ENCODE measurements at regions not wholly inside any gene's neighbourhood (a gene's known extent, or its start where the extent isn't known, plus 50 kb on each side); places are given as distances from the start of the nearest gene placed in this dataset.

DNA sequence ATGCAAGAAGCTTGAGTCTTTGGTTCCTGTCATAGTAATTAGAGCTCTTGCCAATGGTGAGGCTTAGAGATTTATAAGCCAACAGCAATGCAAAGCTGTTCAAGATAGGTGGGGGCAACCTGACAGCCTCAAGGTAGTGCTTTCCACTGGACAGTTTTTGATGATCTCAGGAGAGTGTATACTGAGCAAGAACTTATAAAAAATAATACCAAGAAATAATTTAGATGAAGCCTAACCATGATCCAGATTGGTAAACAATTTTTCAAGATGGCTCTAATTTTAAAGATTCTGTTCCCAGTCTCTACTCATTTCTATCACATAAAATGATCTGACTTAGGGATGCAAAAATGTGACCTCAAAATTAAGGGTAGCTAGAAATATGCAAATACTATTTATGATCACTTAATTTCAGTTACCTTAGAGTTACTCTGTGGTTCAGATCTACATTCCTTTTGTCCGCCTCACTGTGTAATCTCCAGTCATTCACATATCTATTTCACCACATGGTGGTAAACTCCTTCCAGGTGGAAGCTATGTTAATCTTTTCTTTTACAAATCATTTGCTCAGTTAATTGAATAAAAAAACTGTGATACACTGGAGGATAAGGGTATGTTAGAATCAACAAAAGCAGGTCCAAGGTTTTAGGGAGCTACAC, 1228.0 kb upstream of the C9orf72 start:
- TF ChIP-seq, protein P1, sequence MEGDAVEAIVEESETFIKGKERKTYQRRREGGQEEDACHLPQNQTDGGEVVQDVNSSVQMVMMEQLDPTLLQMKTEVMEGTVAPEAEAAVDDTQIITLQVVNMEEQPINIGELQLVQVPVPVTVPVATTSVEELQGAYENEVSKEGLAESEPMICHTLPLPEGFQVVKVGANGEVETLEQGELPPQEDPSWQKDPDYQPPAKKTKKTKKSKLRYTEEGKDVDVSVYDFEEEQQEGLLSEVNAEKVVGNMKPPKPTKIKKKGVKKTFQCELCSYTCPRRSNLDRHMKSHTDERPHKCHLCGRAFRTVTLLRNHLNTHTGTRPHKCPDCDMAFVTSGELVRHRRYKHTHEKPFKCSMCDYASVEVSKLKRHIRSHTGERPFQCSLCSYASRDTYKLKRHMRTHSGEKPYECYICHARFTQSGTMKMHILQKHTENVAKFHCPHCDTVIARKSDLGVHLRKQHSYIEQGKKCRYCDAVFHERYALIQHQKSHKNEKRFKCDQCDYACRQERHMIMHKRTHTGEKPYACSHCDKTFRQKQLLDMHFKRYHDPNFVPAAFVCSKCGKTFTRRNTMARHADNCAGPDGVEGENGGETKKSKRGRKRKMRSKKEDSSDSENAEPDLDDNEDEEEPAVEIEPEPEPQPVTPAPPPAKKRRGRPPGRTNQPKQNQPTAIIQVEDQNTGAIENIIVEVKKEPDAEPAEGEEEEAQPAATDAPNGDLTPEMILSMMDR (IDR thresholded peaks at IDR 0.05): no peak
- TF ChIP-seq POLR2A (IDR thresholded peaks at IDR 0.05): no peak

All from prostate gland (tissue), 2 donors.